ENCODE measurements at regions not wholly inside any gene's neighbourhood (a gene's known extent, or its start where the extent isn't known, plus 50 kb on each side); places are given as distances from the start of the nearest gene placed in this dataset.

DNA sequence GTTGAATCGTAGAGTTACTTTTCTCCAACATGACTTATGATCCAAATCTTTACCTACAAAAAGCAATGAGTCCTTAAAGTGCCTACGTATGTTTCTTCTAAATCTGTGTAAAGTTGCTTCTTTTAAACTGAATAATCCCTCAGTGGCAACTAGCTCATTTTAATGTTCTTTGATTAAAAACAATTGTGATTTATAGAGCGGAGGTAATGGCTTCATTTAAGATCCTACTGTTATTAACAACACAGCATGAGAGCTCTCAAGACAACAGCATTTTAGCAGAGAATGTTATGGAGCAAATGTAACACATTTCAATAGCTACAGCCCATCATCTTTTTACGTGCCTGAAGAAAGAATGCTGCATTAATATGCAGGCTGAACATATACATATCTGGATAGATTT, 55.3 kb upstream of the VGLL3 start:
- Histone ChIP-seq H3K27me3 (no peaks in the 10 kb centered on the region), H3K4me3 (no peak overlapping the region), H3K4me1 (no peaks in the 10 kb centered on the region), H3K36me3 (no peaks in the 10 kb centered on the region), H3K9me3 (no peaks in the 10 kb centered on the region), H3K27ac (no peak overlapping the region)
- no peak for TF ChIP-seq POLR2A (IDR thresholded peaks at IDR 0.05)
- WGBS, 2 donors: 50 to 85% methylated on average over 4 of the region's 4 CpGs
- DNase-seq: no peak
- intact Hi-C loops (cut with DNase I): no loop called here

DNA sequence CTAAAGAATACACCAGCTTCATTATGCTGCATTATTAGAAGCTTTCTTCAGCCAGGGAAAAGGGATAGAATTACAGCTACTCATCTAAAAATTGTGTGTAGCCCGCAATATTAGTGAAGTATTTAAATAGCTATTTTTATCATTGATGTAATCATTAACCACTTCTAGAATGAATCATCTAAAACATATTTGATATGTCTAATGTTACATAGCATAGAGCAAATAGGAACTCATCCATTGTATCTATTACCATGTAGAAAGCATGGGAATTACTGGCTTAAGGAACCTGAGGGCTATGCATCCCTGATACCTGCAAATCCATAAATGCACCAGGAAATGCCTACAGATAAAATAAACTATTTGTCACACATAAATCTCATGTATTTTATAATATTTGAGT, 54.5 kb upstream of the VGLL3 start:
- no peaks in the 10 kb centered on the region for H3K27me3 ChIP-seq
- no peak for TF ChIP-seq POLR2A (IDR thresholded peaks at IDR 0.05)
- TF ChIP-seq, protein P1, sequence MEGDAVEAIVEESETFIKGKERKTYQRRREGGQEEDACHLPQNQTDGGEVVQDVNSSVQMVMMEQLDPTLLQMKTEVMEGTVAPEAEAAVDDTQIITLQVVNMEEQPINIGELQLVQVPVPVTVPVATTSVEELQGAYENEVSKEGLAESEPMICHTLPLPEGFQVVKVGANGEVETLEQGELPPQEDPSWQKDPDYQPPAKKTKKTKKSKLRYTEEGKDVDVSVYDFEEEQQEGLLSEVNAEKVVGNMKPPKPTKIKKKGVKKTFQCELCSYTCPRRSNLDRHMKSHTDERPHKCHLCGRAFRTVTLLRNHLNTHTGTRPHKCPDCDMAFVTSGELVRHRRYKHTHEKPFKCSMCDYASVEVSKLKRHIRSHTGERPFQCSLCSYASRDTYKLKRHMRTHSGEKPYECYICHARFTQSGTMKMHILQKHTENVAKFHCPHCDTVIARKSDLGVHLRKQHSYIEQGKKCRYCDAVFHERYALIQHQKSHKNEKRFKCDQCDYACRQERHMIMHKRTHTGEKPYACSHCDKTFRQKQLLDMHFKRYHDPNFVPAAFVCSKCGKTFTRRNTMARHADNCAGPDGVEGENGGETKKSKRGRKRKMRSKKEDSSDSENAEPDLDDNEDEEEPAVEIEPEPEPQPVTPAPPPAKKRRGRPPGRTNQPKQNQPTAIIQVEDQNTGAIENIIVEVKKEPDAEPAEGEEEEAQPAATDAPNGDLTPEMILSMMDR (IDR thresholded peaks at IDR 0.05): no peak
- WGBS, 2 donors: 73 to 78% methylated on average over 1 of the region's 1 CpG
- H3K27ac ChIP-seq: no peak overlapping the region
- intact Hi-C loops (cut with DNase I): no loop called here
- H3K4me3 ChIP-seq: no peak overlapping the region
- H3K36me3 ChIP-seq: no peaks in the 10 kb centered on the region
- no peaks in the 10 kb centered on the region for H3K4me1 ChIP-seq
- no peak for DNase-seq
- no peaks in the 10 kb centered on the region for H3K9me3 ChIP-seq

DNA sequence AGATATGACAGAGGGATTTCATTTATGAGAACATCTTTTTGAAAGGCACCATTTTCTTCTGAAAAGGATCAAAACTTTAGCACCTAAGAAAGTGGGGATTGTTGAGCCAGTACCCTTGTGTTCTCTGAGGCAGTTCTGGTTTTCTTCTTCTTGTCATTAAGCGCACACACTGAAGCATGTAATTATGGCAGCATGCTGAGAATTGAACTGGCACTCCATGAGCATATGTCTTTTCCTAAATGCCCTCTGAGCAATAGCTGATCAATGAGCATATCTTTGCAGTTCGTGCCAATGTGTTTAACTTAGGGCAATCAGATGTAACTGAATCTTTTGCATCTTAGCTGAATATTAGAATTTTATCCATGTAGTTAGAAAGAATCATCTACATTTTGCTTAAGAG, 53.9 kb upstream of the VGLL3 start:
- Histone ChIP-seq H3K36me3 (no peaks in the 10 kb centered on the region), H3K4me3 (no peak overlapping the region), H3K4me1 (no peaks in the 10 kb centered on the region), H3K9me3 (no peaks in the 10 kb centered on the region), H3K27ac (no peak overlapping the region), H3K27me3 (no peaks in the 10 kb centered on the region)
- TF ChIP-seq, protein P1 (IDR thresholded peaks at IDR 0.05): no peak
- no peak for TF ChIP-seq POLR2A (IDR thresholded peaks at IDR 0.05)
- DNase-seq: no peak
- intact Hi-C loops (cut with DNase I): no loop called here
- 63 to 82% methylated on average over 2 of the region's 2 CpGs for WGBS, 2 donors

DNA sequence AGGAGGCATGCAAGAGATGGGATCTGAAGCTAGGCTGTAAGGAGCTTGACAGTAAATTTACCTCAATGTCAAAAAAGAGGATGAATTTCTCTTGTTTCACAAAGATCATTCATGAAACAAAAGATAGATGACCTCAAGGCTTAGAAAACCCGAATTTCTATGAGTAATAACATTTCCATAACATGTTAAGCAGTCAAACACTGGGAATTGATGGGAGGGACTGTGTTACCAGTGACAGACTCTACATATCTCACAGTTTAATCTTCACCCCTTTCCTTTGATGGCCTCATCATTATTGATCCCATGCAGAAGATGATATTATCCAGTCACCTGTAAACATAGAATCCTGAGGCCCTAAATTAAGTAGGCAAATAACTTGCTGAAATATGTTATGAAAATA, 53.5 kb upstream of the VGLL3 start:
- H3K4me1 ChIP-seq: no peaks in the 10 kb centered on the region
- no peaks in the 10 kb centered on the region for H3K36me3 ChIP-seq
- H3K4me3 ChIP-seq: no peak overlapping the region
- 14 to 22% methylated on average over 1 of the region's 1 CpG for WGBS, 2 donors
- H3K27me3 ChIP-seq: no peaks in the 10 kb centered on the region
- intact Hi-C loops (cut with DNase I): no loop called here
- no peak for DNase-seq
- no peak for TF ChIP-seq POLR2A (IDR thresholded peaks at IDR 0.05)
- TF ChIP-seq, protein P1 (IDR thresholded peaks at IDR 0.05): no peak
- H3K27ac ChIP-seq: no peak overlapping the region
- no peaks in the 10 kb centered on the region for H3K9me3 ChIP-seq

DNA sequence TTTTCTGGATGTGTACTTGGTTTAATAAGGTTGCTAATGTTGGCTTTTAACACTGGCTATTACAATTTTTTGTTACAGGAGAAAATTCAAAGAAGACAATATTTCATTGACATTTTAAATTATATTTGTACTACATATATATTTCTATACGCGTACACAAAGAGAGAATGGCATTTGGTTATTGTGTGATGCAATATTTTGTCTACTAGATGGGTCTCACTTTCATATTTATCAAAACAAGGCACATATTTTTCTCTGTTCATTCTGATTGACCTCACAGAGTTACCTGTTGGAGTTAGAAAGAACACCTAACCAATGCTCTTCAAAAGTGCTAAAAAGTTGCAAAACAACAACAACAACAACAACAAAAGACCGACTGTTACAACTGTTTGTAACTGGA, 50.2 kb upstream of the VGLL3 start:
- 61 to 91% methylated on average over 3 of the region's 3 CpGs for WGBS, 2 donors
- H3K27ac ChIP-seq: no peak overlapping the region
- no peak for DNase-seq
- H3K27me3 ChIP-seq: no peaks in the 10 kb centered on the region
- TF ChIP-seq, protein P1 (IDR thresholded peaks at IDR 0.05): no peak
- no peak for TF ChIP-seq POLR2A (IDR thresholded peaks at IDR 0.05)
- H3K4me3 ChIP-seq: no peak overlapping the region
- intact Hi-C loops (cut with DNase I): no loop called here
- H3K9me3 ChIP-seq: no peaks in the 10 kb centered on the region
- H3K36me3 ChIP-seq: no peaks in the 10 kb centered on the region
- H3K4me1 ChIP-seq: no peaks in the 10 kb centered on the region
